T-helper 2 cell treated with Interferon-gamma antibody and Interleukin-4, amounts not matched to agents 5 μg/mL and 100 μg/mL, for 36 hours (primary cell): ENCODE measurements at regions not wholly inside any gene's neighbourhood (a gene's known extent, or its start where the extent isn't known, plus 50 kb on each side); places are given as distances from the start of the nearest gene placed in this dataset.
"Not testable (repeated sequence)": the region's sequence is repeated elsewhere in the genome, so short reads cannot be mapped to it uniquely, and the experiment has no call there.

Experiments used
- DNase-seq: peaks from one replicate; pipeline ENCODE4 v3.0.0; 2021; ENCODE audit warnings: low spot score
- H3K27ac Mint-ChIP-seq: one replicate; pipeline ENCODE4 v1.8.0; 2021; ENCODE audit warnings: mild to moderate bottlenecking, mixed read lengths
- H3K27me3 Mint-ChIP-seq: one replicate; pipeline ENCODE4 v1.8.0; 2021; ENCODE audit warnings: low read depth, mixed read lengths
- H3K36me3 Mint-ChIP-seq: one replicate; pipeline ENCODE4 v1.8.0; 2021; ENCODE audit warnings: low read depth, mixed read lengths
- H3K4me1 Mint-ChIP-seq: one replicate; pipeline ENCODE4 v1.8.0; 2021; ENCODE audit warnings: low read depth, mixed read lengths
- H3K4me3 Mint-ChIP-seq: one replicate; pipeline ENCODE4 v1.8.0; 2022; ENCODE audit warnings: mild to moderate bottlenecking, moderate library complexity, mixed read lengths
- H3K9me3 Mint-ChIP-seq: one replicate; pipeline ENCODE4 v1.8.0; 2021; ENCODE audit warnings: mixed read lengths

- Mint-ChIP-seq H3K4me3 (no peak overlapping the region), H3K36me3 (no peaks in the 10 kb centered on the region), H3K4me1 (no peaks in the 10 kb centered on the region), H3K27me3 (no peaks in the 10 kb centered on the region), H3K9me3 (peaks cover 7% of the 10 kb centered on the region), H3K27ac (no peak overlapping the region)
- no peak for DNase-seq
Measured at GRCh38 chr1:80566867-80567266, 1233.9 kb upstream of the ADGRL2 start.

DNA sequence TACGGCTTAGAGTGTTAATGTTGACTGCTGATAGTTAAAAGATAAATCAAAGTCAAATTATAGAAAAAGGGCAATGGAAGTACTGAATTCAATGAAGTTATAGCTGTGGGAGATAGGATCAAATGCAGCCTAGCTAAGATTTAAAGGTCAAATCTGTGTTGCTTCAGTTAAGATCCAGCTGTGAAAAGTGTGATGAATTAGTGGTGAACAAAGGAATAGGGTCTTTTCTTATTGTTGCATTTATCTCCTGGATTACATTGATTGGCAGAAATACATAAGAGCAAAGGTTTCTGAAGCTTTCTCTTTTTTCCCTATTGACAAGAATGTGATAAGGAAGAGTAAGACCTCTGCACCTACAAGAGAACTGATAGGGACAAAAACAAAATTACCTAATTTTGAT is 1234.6 kb upstream of the ADGRL2 start:
- H3K36me3 Mint-ChIP-seq = no peaks in the 10 kb centered on the region
- H3K4me1 Mint-ChIP-seq = no peaks in the 10 kb centered on the region
- H3K9me3 Mint-ChIP-seq = peaks cover 2% of the 10 kb centered on the region
- DNase-seq = no peak
- H3K27me3 Mint-ChIP-seq = no peaks in the 10 kb centered on the region
- H3K27ac Mint-ChIP-seq = no peak overlapping the region
- H3K4me3 Mint-ChIP-seq = no peak overlapping the region

GRCh38 chr1:80565406-80565805 is 1235.3 kb upstream of the ADGRL2 start:
- Mint-ChIP-seq H3K27me3 (no peaks in the 10 kb centered on the region), H3K9me3 (peaks cover 2% of the 10 kb centered on the region), H3K36me3 (no peaks in the 10 kb centered on the region), H3K4me1 (no peaks in the 10 kb centered on the region), H3K27ac (no peak overlapping the region), H3K4me3 (no peak overlapping the region)
- no peak for DNase-seq

DNA sequence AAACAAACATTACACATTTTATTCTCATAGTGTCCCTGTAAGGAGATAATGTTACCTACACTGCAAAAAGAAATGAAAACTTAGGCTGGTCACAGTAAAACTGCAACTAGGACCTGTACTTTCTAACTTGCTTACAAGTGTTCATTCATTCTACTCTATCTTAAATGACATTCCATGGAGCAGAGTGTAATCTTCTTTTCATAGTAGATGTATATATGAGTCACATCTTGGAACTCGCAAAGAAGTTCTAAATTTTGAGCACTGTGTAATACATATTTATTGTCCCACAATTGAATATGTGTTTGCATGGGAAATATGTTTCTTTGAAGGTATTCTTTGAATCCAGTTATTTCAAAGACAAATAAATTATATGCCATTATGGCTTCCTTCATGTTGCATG is 1258.5 kb upstream of the ADGRL2 start:
- H3K9me3 Mint-ChIP-seq = peaks cover 14% of the 10 kb centered on the region
- no peak overlapping the region for H3K27ac Mint-ChIP-seq
- H3K36me3 Mint-ChIP-seq = no peaks in the 10 kb centered on the region
- no peaks in the 10 kb centered on the region for H3K27me3 Mint-ChIP-seq
- no peak overlapping the region for H3K4me3 Mint-ChIP-seq
- DNase-seq = no peak
- no peaks in the 10 kb centered on the region for H3K4me1 Mint-ChIP-seq

DNA sequence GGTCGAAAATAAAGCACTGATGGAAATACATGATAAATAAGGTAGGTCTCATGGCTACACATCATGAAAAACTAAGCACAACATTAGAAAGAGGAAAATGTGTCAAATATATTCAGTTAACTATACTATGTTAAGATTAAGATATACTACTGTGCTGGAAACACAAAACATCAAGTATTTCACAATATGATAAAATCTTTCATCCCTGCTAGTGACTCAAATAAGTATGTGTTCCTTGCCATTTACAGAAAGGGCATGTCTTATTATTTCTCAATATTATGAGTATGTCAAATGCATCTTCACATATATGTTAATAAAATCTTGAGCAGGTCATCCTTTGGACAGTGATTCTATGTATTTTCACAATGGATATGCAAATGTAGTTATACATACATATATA is 1260.1 kb upstream of the ADGRL2 start:
- Mint-ChIP-seq H3K4me3 (no peak overlapping the region), H3K27ac (no peak overlapping the region), H3K27me3 (no peaks in the 10 kb centered on the region), H3K9me3 (peaks cover 18% of the 10 kb centered on the region), H3K4me1 (no peaks in the 10 kb centered on the region), H3K36me3 (no peaks in the 10 kb centered on the region)
- DNase-seq = no peak

- Mint-ChIP-seq H3K27me3 (no peaks in the 10 kb centered on the region), H3K27ac (no peak overlapping the region), H3K9me3 (peaks cover 22% of the 10 kb centered on the region), H3K4me1 (no peaks in the 10 kb centered on the region), H3K4me3 (no peak overlapping the region), H3K36me3 (no peaks in the 10 kb centered on the region)
- DNase-seq = no peak
Measured at GRCh38 chr1:80540149-80540548, 1260.6 kb upstream of the ADGRL2 start.

DNA sequence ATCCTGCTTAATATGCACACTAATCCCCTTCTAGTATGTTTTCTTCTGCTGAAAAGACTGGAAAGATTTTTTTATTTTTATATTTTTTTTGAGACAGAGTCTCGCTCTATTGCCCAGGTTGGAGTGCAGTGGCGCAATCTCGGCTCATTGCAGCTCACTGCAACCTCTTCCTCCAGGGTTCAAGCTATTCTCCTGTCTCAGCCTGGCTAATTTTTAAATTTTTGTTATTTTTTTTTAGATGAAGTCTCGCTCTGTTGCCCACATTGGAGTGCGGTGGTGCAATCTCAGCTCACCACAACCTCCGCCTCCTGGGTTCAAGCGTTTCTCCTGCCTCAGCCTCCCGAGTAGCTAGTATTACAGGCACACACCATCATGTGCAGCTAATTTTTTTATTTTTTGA is 1261.4 kb upstream of the ADGRL2 start:
- H3K9me3 Mint-ChIP-seq = peaks cover 27% of the 10 kb centered on the region
- H3K27me3 Mint-ChIP-seq, H3K36me3 Mint-ChIP-seq, H3K4me1 Mint-ChIP-seq, DNase-seq, H3K4me3 Mint-ChIP-seq, H3K27ac Mint-ChIP-seq: not testable (repeated sequence)

GRCh38 chr1:80536461-80536860 is 1264.3 kb upstream of the ADGRL2 start:
- no peak overlapping the region for H3K4me3 Mint-ChIP-seq
- DNase-seq = no peak
- H3K4me1 Mint-ChIP-seq = no peaks in the 10 kb centered on the region

GRCh38 chr1:80535466-80535865 is 1265.3 kb upstream of the ADGRL2 start:
- peaks cover 26% of the 10 kb centered on the region for H3K9me3 Mint-ChIP-seq
- H3K36me3 Mint-ChIP-seq = no peaks in the 10 kb centered on the region
- DNase-seq = no peak
- H3K27ac Mint-ChIP-seq = no peak overlapping the region
- no peak overlapping the region for H3K4me3 Mint-ChIP-seq
- no peaks in the 10 kb centered on the region for H3K27me3 Mint-ChIP-seq
- H3K4me1 Mint-ChIP-seq = no peaks in the 10 kb centered on the region

More at GRCh38 chr1:80536461-80536860, 1264.3 kb upstream of the ADGRL2 start:
- peaks cover 28% of the 10 kb centered on the region for H3K9me3 Mint-ChIP-seq
- no peaks in the 10 kb centered on the region for H3K27me3 Mint-ChIP-seq
- no peaks in the 10 kb centered on the region for H3K36me3 Mint-ChIP-seq
- H3K27ac Mint-ChIP-seq = no peak overlapping the region

- Mint-ChIP-seq H3K27me3 (no peaks in the 10 kb centered on the region), H3K36me3 (no peaks in the 10 kb centered on the region), H3K27ac (no peak overlapping the region), H3K4me3 (no peak overlapping the region), H3K4me1 (no peaks in the 10 kb centered on the region), H3K9me3 (peaks cover 19% of the 10 kb centered on the region)
- DNase-seq = no peak
Measured at GRCh38 chr1:80534606-80535360, 1266.0 kb upstream of the ADGRL2 start.

DNA sequence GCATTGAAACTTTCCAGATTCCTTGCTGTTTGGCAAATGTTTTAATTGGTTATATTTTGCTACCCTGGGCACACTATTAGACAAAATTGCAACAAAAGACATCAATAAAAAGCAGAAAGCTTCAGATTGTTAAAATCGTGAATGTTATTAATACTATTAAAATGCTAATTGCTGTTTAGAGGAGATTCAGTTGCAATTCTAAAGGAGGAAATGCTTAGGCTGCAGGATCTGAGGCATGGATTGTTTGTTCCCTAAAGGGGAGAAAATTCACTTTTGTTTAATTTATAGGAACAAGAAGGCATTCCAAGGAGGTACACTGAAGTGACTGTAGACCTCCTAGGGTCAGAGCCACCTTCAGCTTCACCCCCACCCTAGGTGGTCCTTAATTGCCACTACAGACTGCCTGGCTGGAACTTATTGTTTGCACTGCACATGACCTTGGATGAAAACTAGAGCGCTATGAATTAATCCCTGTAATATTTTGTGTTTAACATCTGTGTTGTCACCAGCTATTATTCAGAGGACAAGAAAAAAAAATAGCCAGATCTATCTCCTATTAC is 1266.9 kb upstream of the ADGRL2 start:
- Mint-ChIP-seq H3K4me3 (no peak overlapping the region), H3K9me3 (peaks cover 19% of the 10 kb centered on the region), H3K36me3 (no peaks in the 10 kb centered on the region), H3K27ac (no peak overlapping the region), H3K4me1 (no peaks in the 10 kb centered on the region), H3K27me3 (no peaks in the 10 kb centered on the region)
- DNase-seq = no peak

DNA sequence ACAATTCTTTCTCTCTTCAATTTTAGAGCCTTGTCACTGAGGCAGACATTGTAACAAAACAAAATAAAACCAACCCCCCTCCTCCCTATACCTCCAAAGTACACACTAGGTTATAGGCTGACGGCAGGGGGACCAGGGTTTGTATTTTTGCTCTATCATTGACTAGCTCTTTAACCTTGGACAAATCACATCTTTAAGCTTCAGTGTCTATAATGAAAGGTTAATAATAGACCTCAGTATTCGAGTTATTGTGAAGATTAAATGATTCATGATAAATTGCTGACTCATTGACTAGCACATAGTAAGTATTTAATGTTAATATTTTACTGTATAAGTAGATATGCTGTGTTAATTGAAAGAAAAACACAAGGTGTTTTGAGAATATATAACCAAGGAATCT is 1267.6 kb upstream of the ADGRL2 start:
- peaks cover 14% of the 10 kb centered on the region for H3K9me3 Mint-ChIP-seq

DNA sequence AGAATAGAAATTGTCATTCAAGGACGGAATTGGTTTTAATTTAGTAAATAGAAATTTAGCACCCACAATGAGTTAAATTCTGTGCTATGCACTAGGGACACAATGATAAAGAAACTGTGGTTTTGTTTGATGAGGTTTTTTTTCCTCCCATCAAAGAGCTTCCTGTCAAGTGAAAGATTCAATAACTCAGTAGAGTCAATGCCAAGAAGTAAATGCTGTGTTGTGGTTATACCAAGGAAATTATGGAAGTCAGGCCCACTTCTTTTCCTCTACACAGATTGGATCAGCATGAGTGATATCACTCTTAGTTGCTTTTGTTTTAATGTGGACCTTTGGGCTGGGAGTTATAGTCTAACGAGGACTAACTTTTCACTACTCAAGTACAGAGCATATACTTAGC is 1269.6 kb upstream of the ADGRL2 start:
- H3K27ac Mint-ChIP-seq = no peak overlapping the region
- no peak for DNase-seq
- no peaks in the 10 kb centered on the region for H3K4me1 Mint-ChIP-seq
- H3K27me3 Mint-ChIP-seq = no peaks in the 10 kb centered on the region
- H3K36me3 Mint-ChIP-seq = no peaks in the 10 kb centered on the region
- peaks cover 14% of the 10 kb centered on the region for H3K9me3 Mint-ChIP-seq
- no peak overlapping the region for H3K4me3 Mint-ChIP-seq

More for the DNA sequence above, 1267.6 kb upstream of the ADGRL2 start:
- no peak for DNase-seq
- Mint-ChIP-seq H3K4me1 (no peaks in the 10 kb centered on the region), H3K27ac (no peak overlapping the region), H3K36me3 (no peaks in the 10 kb centered on the region), H3K4me3 (no peak overlapping the region), H3K27me3 (no peaks in the 10 kb centered on the region)

DNA sequence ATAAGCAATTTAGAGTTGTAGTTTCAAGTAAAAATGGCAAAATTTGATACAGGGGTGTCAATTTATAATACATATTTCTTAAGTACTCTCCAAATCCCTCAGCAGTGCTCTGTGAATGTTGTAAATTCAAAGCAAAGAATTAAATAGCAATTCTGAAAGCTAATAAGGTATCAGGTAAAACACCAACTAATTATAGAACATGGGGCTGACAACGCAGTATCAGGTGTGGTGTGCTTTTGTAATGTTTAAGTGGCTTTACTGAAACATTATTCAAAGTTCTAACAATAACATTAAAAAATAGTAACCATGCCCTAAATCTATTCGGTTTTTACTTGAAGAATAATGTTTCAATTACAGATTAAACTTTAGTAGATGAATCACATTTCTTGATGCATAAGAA is 1271.2 kb upstream of the ADGRL2 start:
- peaks cover 4% of the 10 kb centered on the region for H3K9me3 Mint-ChIP-seq
- H3K27me3 Mint-ChIP-seq = no peaks in the 10 kb centered on the region
- H3K4me1 Mint-ChIP-seq = no peaks in the 10 kb centered on the region
- DNase-seq = no peak
- H3K36me3 Mint-ChIP-seq = no peaks in the 10 kb centered on the region
- no peak overlapping the region for H3K27ac Mint-ChIP-seq
- H3K4me3 Mint-ChIP-seq = no peak overlapping the region

DNA sequence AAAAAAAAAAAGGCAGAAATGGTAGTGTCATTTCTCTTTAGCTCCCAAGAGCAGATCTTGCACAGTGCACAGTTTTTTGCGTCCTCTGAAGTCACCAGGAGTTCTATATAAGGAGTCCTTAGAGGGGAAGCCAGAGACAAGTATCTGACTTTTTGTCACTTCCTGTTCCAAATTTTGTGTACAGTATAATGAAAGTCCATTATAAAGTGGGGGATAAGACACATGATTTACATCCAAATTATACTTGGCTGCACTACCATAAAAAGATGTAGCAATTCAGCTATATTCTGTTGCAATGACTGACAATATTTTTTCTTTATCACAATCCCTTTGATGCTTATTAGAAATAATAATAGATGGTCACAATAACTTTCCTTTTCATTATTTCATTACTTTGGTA is 1276.9 kb upstream of the ADGRL2 start:
- Mint-ChIP-seq H3K4me1 (no peaks in the 10 kb centered on the region), H3K36me3 (no peaks in the 10 kb centered on the region)
- DNase-seq = no peak

More for the DNA sequence above, 1276.9 kb upstream of the ADGRL2 start:
- Mint-ChIP-seq H3K4me3 (no peak overlapping the region), H3K27ac (no peak overlapping the region), H3K27me3 (no peaks in the 10 kb centered on the region), H3K9me3 (no peaks in the 10 kb centered on the region)
